Gastrocnemius medialis (tissue), 4 donors: ENCODE measurements at regions not wholly inside any gene's neighbourhood (a gene's known extent, or its start where the extent isn't known, plus 50 kb on each side); places are given as distances from the start of the nearest gene placed in this dataset.
A peak's percentile ranks its signal among the peaks of the same experiment; 100 is the strongest.

ENCODE experiments used
- ATAC-seq, 2 donors: fragments of 150-250 bp; one replicate each; pipeline ENCODE4 v1.9.1; 2016
- DNase-seq, 2 donors: peaks; one replicate each; pipeline ENCODE4 v3.0.0-alpha.2; 2019
- H3K27ac ChIP-seq, 4 donors: fragments of 200-600 bp; sonication (generic); 1 replicate in 1 of 4; 2 replicates in 3 of 4; pipeline ENCODE4 v1.5.1; 2016 to 2018; ENCODE audit warnings: mild to moderate bottlenecking in 2 of 4, moderate library complexity in 1 of 4
- H3K27me3 ChIP-seq, 3 donors: fragments of 200-600 bp; sonication (generic) in 2 of 3; 1 replicate in 1 of 3; 2 replicates in 2 of 3; pipeline versions ENCODE4 v1.5.1 to v1.6.0; 2016 to 2019; ENCODE audit warnings: mild to moderate bottlenecking in 1 of 3, moderate library complexity in 1 of 3
- H3K36me3 ChIP-seq, 2 donors: fragments of 200-600 bp; sonication (generic) in 1 of 2; one replicate each; pipeline ENCODE4 v1.5.1; 2017 to 2018
- H3K4me1 ChIP-seq, 2 donors: fragments of 200-600 bp; sonication (generic) in 1 of 2; one replicate each; pipeline ENCODE4 v1.5.1; 2016 to 2017; ENCODE audit warnings: mild to moderate bottlenecking in 2 of 2
- H3K4me3 ChIP-seq, 4 donors: fragments of 200-600 bp; sonication (generic) in 3 of 4; 1 replicate in 1 of 4; 2 replicates in 3 of 4; pipeline ENCODE4 v1.5.1; 2016 to 2019; ENCODE audit warnings: mild to moderate bottlenecking in 2 of 4
- H3K9me3 ChIP-seq, 3 donors: fragments of 200-600 bp; sonication (generic) in 2 of 3; 1 replicate in 1 of 3; 2 replicates in 2 of 3; pipeline ENCODE4 v1.5.1; 2016 to 2019
- CTCF ChIP-seq, 5 experiments: fragments of 450-650 bp in 3 of 5; fragments of 200-600 bp in 2 of 5; sonication (generic) in 2 of 5; IDR thresholded peaks in 4 of 5; conservative IDR thresholded peaks in 1 of 5; 1 replicate in 4 of 5; 2 replicates in 1 of 5; pipeline ENCODE4 v1.5.1; 2016 to 2019; ENCODE audit warnings: antibody characterized with exemption in 5 of 5, mild to moderate bottlenecking in 3 of 5, moderate library complexity in 3 of 5
- POLR2A ChIP-seq, 2 donors: fragments of 450-650 bp; IDR thresholded peaks; one replicate each; pipeline ENCODE4 v1.6.1; 2017; ENCODE audit warnings: antibody characterized with exemption in 2 of 2, mild to moderate bottlenecking in 2 of 2, moderate library complexity in 2 of 2
- in situ Hi-C, 4 donors: fragments of 200-750 bp; cut with MboI; loops; one replicate each; pipeline versions ENCODE4 v1.15.0 to v1.8.0; 2017; ENCODE audit warnings: low sequenced_read_pairs in 4 of 4
- intact Hi-C: fragments of 100-400 bp; cut with DNase I; formaldehyde crosslinking; loops from one replicate; pipeline ENCODE4 v1.15.1; 2023; ENCODE audit warnings: low total_unique reads

- in situ Hi-C loops, result loop anchor here in 1 of 4 donors (10.0 kb wide), 1 partner anchor 114 kb away; no protein-coding TSS in a partner anchor
- no peak overlapping the region for H3K27ac ChIP-seq
- no peak for TF ChIP-seq POLR2A (IDR thresholded peaks at IDR 0.05)
- no peak for TF ChIP-seq CTCF (IDR thresholded peaks at IDR 0.05 in 4 of 5, conservative IDR thresholded peaks at IDR 0.05 in 1 of 5)
- H3K27me3 ChIP-seq, result no peaks in the 10 kb centered on the region
- no peak overlapping the region for H3K4me3 ChIP-seq
- intact Hi-C loops, result loop anchor here (10.0 kb wide), 1 partner anchor 156 kb away; the partner anchor contains the start of genes CHCHD4 and TMEM43
- no peaks in the 10 kb centered on the region for H3K9me3 ChIP-seq
- H3K36me3 ChIP-seq, result no peaks in the 10 kb centered on the region
- DNase-seq (no peak), ATAC-seq (no peak)
- H3K4me1 ChIP-seq, result peaks cover 7 to 23% of the 10 kb centered on the region in 2 donors
Measured at GRCh38 chr3:14280326-14280725, 101.7 kb downstream of the LSM3 start.

GRCh38 chr3:14281053-14281452 is 102.4 kb downstream of the LSM3 start:
- DNase-seq (no peak), ATAC-seq (no peak)
- Histone ChIP-seq H3K9me3 (no peaks in the 10 kb centered on the region), H3K4me1 (peaks cover 13 to 31% of the 10 kb centered on the region in 2 donors), H3K27ac (no peak overlapping the region), H3K4me3 (no peak overlapping the region), H3K36me3 (no peaks in the 10 kb centered on the region), H3K27me3 (no peaks in the 10 kb centered on the region)
- intact Hi-C loops (loop anchor here (10.0 kb wide), 1 partner anchor 156 kb away; the partner anchor contains the start of genes CHCHD4 and TMEM43), in situ Hi-C loops (loop anchor here in 1 of 4 donors (10.0 kb wide), 1 partner anchor 114 kb away; no protein-coding TSS in a partner anchor)
- TF ChIP-seq CTCF (IDR thresholded peaks at IDR 0.05 in 4 of 5, conservative IDR thresholded peaks at IDR 0.05 in 1 of 5), result no peak
- no peak for TF ChIP-seq POLR2A (IDR thresholded peaks at IDR 0.05)

- DNase-seq, result no peak
- Histone ChIP-seq H3K9me3 (no peaks in the 10 kb centered on the region), H3K4me3 (no peak overlapping the region), H3K27ac (peak overlapping the region in 1 of 4 donors; percentile 33), H3K4me1 (peaks cover 13 to 32% of the 10 kb centered on the region in 2 donors), H3K36me3 (no peaks in the 10 kb centered on the region), H3K27me3 (no peaks in the 10 kb centered on the region)
- no peak for ATAC-seq
- in situ Hi-C loops, result loop anchor here in 1 of 4 donors (10.0 kb wide), 1 partner anchor 113 kb away; no protein-coding TSS in a partner anchor
- intact Hi-C loops, result loop anchor here (10.0 kb wide), 1 partner anchor 157 kb away; the partner anchor contains the start of genes CHCHD4 and TMEM43
- TF ChIP-seq POLR2A (IDR thresholded peaks at IDR 0.05), result no peak
- no peak for TF ChIP-seq CTCF (IDR thresholded peaks at IDR 0.05 in 4 of 5, conservative IDR thresholded peaks at IDR 0.05 in 1 of 5)
Measured at GRCh38 chr3:14282001-14282705, 103.5 kb downstream of the LSM3 start.

- Histone ChIP-seq H3K27ac (peak overlapping the region in 3 of 4 donors; percentile 33 to 64 (median 48)), H3K27me3 (no peaks in the 10 kb centered on the region), H3K9me3 (no peaks in the 10 kb centered on the region), H3K4me3 (no peak overlapping the region), H3K4me1 (peaks cover 13 to 32% of the 10 kb centered on the region in 2 donors), H3K36me3 (no peaks in the 10 kb centered on the region)
- ATAC-seq, result no peak
- in situ Hi-C loops, result loop anchor here in 1 of 4 donors (10.0 kb wide), 1 partner anchor 112 kb away; no protein-coding TSS in a partner anchor
- no peak for TF ChIP-seq CTCF (IDR thresholded peaks at IDR 0.05 in 4 of 5, conservative IDR thresholded peaks at IDR 0.05 in 1 of 5)
- no peak for TF ChIP-seq POLR2A (IDR thresholded peaks at IDR 0.05)
- no peak for DNase-seq
- intact Hi-C loops, result loop anchor here (10.0 kb wide), 1 partner anchor 158 kb away; the partner anchor contains the start of genes CHCHD4 and TMEM43
Measured at GRCh38 chr3:14282706-14283075, 104.1 kb downstream of the LSM3 start.
